Esophagus squamous epithelium (tissue), 4 donors: ENCODE measurements at regions not wholly inside any gene's neighbourhood (a gene's known extent, or its start where the extent isn't known, plus 50 kb on each side); places are given as distances from the start of the nearest gene placed in this dataset.

Experiments
- CTCF ChIP-seq, 6 experiments: fragments of 450-650 bp in 4 of 6; fragments of 200-600 bp in 2 of 6; sonication (generic) in 2 of 6; IDR thresholded peaks; one replicate each; pipeline ENCODE4 v1.5.1; 2016 to 2019; ENCODE audit warnings: antibody characterized with exemption in 6 of 6, mild to moderate bottlenecking in 4 of 6, moderate library complexity in 4 of 6
- POLR2A ChIP-seq, 4 donors: fragments of 450-650 bp; IDR thresholded peaks; one replicate each; pipeline ENCODE4 v1.6.1; 2017; ENCODE audit warnings: antibody characterized with exemption in 4 of 4, mild to moderate bottlenecking in 4 of 4, moderate library complexity in 3 of 4

GRCh38 chr9:11103525-11103924, 490.7 kb upstream of the PTPRD start:
- TF ChIP-seq CTCF (IDR thresholded peaks at IDR 0.05): no peak
- no peak for TF ChIP-seq POLR2A (IDR thresholded peaks at IDR 0.05)
